Mesothelial cell of epicardium (in vitro differentiated cells): ENCODE measurements at regions not wholly inside any gene's neighbourhood (a gene's known extent, or its start where the extent isn't known, plus 50 kb on each side); places are given as distances from the start of the nearest gene placed in this dataset.

ENCODE experiments used
- DNase-seq, 2 experiments: peaks; one replicate each; pipeline ENCODE4 v3.0.0; 2021; ENCODE audit warnings: low spot score in 2 of 2; ENCODE audit not compliant: unreplicated experiment in 2 of 2
- H3K27ac Mint-ChIP-seq: 2 replicates; pipeline ENCODE4 v1.8.0; 2021; ENCODE audit warnings: mixed read lengths
- H3K27me3 Mint-ChIP-seq: 2 replicates; pipeline ENCODE4 v1.8.0; 2021; ENCODE audit warnings: low read depth, mixed read lengths
- H3K36me3 Mint-ChIP-seq: 2 replicates; pipeline ENCODE4 v1.8.0; 2021; ENCODE audit warnings: mixed read lengths
- H3K4me1 Mint-ChIP-seq: 2 replicates; pipeline ENCODE4 v1.8.0; 2021; ENCODE audit warnings: mixed read lengths
- H3K4me3 Mint-ChIP-seq: 2 replicates; pipeline ENCODE4 v1.8.0; 2021; ENCODE audit warnings: mild to moderate bottlenecking, moderate library complexity, mixed read lengths
- H3K9me3 Mint-ChIP-seq: 2 replicates; pipeline ENCODE4 v1.8.0; 2021; ENCODE audit warnings: mixed read lengths
- TF ChIP-seq, protein P1 (sequence below): fragments of 200-600 bp; sonication (generic); IDR thresholded peaks from one replicate; pipeline ENCODE4 v1.5.0; 2021; ENCODE audit warnings: antibody characterized with exemption; ENCODE audit not compliant: unreplicated experiment

DNA sequence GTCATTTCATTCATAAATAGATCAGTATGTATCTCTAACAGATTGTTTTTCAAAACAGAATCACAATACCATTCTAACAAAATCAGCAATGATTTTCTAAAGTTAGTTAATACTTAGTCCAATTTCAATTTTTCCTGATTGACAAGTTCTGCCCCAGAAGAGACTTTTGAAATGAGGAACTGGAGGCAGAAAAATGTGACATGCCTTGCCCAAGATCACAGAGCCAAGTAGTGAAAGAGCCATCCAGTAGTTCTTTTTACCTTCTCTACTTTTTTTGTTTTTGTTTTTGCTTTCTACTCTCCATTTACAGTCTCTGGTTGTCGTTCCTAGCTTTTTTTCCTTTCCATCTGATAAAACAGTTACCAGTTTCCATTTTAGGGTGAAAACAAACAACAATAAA lies 129.3 kb upstream of the TMEM164 start:
- H3K4me3 Mint-ChIP-seq = no peak overlapping the region
- no peaks in the 10 kb centered on the region for H3K9me3 Mint-ChIP-seq
- TF ChIP-seq, protein P1, sequence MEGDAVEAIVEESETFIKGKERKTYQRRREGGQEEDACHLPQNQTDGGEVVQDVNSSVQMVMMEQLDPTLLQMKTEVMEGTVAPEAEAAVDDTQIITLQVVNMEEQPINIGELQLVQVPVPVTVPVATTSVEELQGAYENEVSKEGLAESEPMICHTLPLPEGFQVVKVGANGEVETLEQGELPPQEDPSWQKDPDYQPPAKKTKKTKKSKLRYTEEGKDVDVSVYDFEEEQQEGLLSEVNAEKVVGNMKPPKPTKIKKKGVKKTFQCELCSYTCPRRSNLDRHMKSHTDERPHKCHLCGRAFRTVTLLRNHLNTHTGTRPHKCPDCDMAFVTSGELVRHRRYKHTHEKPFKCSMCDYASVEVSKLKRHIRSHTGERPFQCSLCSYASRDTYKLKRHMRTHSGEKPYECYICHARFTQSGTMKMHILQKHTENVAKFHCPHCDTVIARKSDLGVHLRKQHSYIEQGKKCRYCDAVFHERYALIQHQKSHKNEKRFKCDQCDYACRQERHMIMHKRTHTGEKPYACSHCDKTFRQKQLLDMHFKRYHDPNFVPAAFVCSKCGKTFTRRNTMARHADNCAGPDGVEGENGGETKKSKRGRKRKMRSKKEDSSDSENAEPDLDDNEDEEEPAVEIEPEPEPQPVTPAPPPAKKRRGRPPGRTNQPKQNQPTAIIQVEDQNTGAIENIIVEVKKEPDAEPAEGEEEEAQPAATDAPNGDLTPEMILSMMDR = no peak
- DNase-seq = no peak
- H3K36me3 Mint-ChIP-seq = no peaks in the 10 kb centered on the region
- H3K27ac Mint-ChIP-seq = no peak overlapping the region
- peaks cover 15% of the 10 kb centered on the region for H3K27me3 Mint-ChIP-seq
- no peaks in the 10 kb centered on the region for H3K4me1 Mint-ChIP-seq

DNA sequence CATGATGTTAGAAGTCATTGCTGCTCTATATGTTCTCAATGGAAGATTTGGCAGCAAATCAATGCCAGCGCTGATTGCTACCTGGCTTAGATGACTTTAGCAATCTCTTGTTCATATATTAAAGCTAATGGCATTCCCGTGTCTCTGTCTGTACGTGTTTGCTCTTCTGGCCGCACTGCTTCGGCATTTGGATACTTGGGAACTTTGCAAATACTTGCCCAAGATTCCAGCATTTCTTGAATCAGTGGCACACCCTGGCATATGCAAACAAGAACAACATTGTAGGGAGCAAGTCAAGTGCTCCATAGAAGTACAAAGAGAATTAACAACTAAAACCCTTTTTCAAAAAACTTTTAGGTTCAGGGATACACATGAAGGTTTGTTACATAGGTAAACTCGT lies 128.9 kb upstream of the TMEM164 start:
- Mint-ChIP-seq H3K36me3 (no peaks in the 10 kb centered on the region), H3K27me3 (peaks cover 18% of the 10 kb centered on the region), H3K4me3 (no peak overlapping the region), H3K4me1 (no peaks in the 10 kb centered on the region), H3K27ac (no peak overlapping the region), H3K9me3 (no peaks in the 10 kb centered on the region)
- DNase-seq = no peak
- TF ChIP-seq, protein P1 = no peak

DNA sequence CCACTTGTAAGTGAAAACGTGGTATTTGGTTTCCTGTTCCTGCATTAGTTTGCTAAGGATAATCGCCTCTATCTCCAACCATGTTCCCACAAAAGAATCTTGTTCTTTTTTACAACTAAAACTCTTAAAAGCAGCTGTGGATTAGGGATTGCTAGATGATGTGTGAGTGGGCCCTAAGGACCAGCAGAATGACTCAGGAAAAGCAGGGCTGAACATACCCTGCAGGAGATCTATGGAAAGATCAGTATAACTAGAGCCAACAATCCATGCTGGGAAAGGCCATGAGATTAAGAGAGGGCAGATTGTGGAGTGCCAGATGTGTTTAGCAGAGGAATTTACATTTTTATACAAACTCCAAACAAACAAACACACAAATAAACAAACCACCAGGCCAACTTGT lies 128.4 kb upstream of the TMEM164 start:
- no peak for DNase-seq
- TF ChIP-seq, protein P1 = no peak
- H3K36me3 Mint-ChIP-seq = no peaks in the 10 kb centered on the region

DNA sequence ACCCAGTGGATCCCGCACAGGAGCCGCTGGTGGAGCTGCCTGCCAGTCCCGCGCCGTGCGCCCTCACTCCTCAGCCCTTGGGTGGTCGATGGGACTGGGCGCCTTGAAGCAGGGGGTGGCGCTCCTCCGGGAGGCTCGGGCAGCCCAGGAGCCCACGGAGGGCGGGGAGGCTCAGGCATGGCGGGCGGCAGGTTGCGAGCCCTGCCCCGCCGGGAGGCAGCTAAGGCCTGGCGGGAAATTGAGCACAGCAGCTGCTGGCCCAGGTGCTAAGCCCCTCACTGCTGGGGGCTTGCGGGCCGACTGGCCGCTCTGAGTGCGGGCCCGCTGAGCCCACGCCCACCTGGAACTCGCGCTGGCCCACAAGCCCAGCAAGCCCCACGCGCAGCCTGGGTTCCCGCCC lies 127.1 kb upstream of the TMEM164 start:
- H3K4me3 Mint-ChIP-seq = no peak overlapping the region
- TF ChIP-seq, protein P1 = no peak
- peaks cover 17% of the 10 kb centered on the region for H3K27me3 Mint-ChIP-seq
- H3K4me1 Mint-ChIP-seq = no peaks in the 10 kb centered on the region
- H3K36me3 Mint-ChIP-seq = no peaks in the 10 kb centered on the region
- H3K27ac Mint-ChIP-seq = no peak overlapping the region
- DNase-seq = no peak
- no peaks in the 10 kb centered on the region for H3K9me3 Mint-ChIP-seq

More for the DNA sequence above, 128.4 kb upstream of the TMEM164 start:
- Mint-ChIP-seq H3K4me3 (no peak overlapping the region), H3K4me1 (no peaks in the 10 kb centered on the region), H3K27ac (no peak overlapping the region), H3K27me3 (peaks cover 18% of the 10 kb centered on the region), H3K9me3 (no peaks in the 10 kb centered on the region)

DNA sequence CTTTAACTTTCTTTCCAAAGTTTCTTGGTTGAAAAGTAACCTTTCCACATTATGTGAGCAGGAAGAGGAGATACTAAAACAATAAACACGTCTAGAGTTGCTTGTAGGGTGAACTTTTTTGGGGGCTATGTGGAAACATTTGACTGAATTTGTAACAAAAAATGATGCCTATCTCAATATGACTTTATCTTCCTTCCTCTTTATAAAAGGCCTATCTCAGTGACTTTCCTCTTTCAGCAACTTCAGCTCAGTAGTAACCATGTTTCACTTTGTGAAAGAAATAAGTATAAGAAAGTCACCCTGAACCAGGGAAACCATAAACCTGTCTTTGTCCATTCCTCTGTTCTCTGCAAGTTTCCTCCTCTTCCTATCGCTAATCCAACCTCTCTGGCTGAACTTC lies 124.7 kb upstream of the TMEM164 start:
- TF ChIP-seq, protein P1 = no peak
- H3K27me3 Mint-ChIP-seq = peaks cover 15% of the 10 kb centered on the region

DNA sequence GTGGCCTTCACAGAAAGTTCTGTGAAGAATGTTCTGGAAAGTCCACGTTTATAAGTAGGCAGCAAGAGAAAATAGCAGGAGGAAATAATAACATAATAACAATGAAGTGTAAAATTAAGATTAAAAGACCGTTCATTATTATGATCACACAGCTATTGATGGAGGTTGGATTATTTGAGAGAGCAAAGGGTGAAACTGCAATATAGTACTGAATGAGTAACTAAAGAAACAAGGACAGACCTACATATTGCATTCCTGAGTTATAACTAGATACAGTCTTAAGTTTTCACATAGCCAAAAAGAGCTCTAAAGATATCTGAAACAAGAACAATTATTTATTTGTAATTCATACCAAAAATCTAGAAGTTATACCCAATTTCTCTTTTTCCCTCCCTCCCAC lies 122.9 kb upstream of the TMEM164 start:
- Mint-ChIP-seq H3K4me1 (no peaks in the 10 kb centered on the region), H3K27ac (no peak overlapping the region), H3K36me3 (no peaks in the 10 kb centered on the region), H3K4me3 (no peak overlapping the region), H3K27me3 (peaks cover 15% of the 10 kb centered on the region), H3K9me3 (no peaks in the 10 kb centered on the region)
- TF ChIP-seq, protein P1 = no peak
- DNase-seq = no peak

More for the DNA sequence above, 124.7 kb upstream of the TMEM164 start:
- Mint-ChIP-seq H3K36me3 (no peaks in the 10 kb centered on the region), H3K9me3 (no peaks in the 10 kb centered on the region), H3K27ac (no peak overlapping the region), H3K4me3 (no peak overlapping the region), H3K4me1 (no peaks in the 10 kb centered on the region)
- no peak for DNase-seq
